GM23338 (cell line): ENCODE measurements at regions not wholly inside any gene's neighbourhood (a gene's known extent, or its start where the extent isn't known, plus 50 kb on each side); places are given as distances from the start of the nearest gene placed in this dataset.

Experiments
- ATAC-seq: fragments of 200-7000 bp; cut with Tn5 transposase; 3 replicates; pipeline ENCODE4 v1.9.1; 2020
- DNase-seq: peaks from one replicate; pipeline ENCODE4 v3.0.0-alpha.2; 2015; ENCODE audit warnings: low spot score
- H2AFZ ChIP-seq: fragments of 200-600 bp; sonication (generic); 2 replicates; pipeline ENCODE4 v1.8.0; 2016; ENCODE audit warnings: antibody characterized with exemption, mild to moderate bottlenecking, moderate library complexity
- H3F3A ChIP-seq: fragments of 200-600 bp; sonication (generic); replicated peaks from 2 replicates; pipeline ENCODE4 v1.8.0; 2017; ENCODE audit warnings: antibody characterized with exemption, mixed run types, low read depth
- H3K27ac ChIP-seq: fragments of 200-600 bp; sonication (generic); 2 replicates; pipeline ENCODE4 v1.6.1; 2016; ENCODE audit warnings: low read depth
- H3K27me3 ChIP-seq: fragments of 200-600 bp; sonication (generic); 2 replicates; pipeline ENCODE4 v1.8.0; 2016; ENCODE audit warnings: mild to moderate bottlenecking, mixed run types, moderate library complexity; ENCODE audit not compliant: insufficient read depth
- H3K36me3 ChIP-seq: fragments of 200-600 bp; sonication (generic); 2 replicates; pipeline ENCODE4 v1.8.0; 2016; ENCODE audit warnings: mild to moderate bottlenecking; ENCODE audit not compliant: insufficient read depth
- H3K4me1 ChIP-seq: fragments of 200-600 bp; sonication (generic); 2 replicates; pipeline ENCODE4 v1.8.0; 2016; ENCODE audit warnings: mild to moderate bottlenecking, moderate library complexity; ENCODE audit not compliant: insufficient read depth
- H3K4me2 ChIP-seq: fragments of 200-600 bp; sonication (generic); 2 replicates; pipeline ENCODE4 v1.7.1; 2017; ENCODE audit warnings: mixed run types
- H3K4me3 ChIP-seq: fragments of 200-600 bp; sonication (generic); 2 replicates; pipeline ENCODE4 v1.6.1; 2016; ENCODE audit warnings: mixed run types
- H3K79me2 ChIP-seq: fragments of 200-600 bp; sonication (generic); replicated peaks from 2 replicates; pipeline ENCODE4 v1.8.0; 2017; ENCODE audit warnings: mild to moderate bottlenecking; ENCODE audit not compliant: insufficient read depth
- H3K9me2 ChIP-seq: fragments of 200-600 bp; sonication (generic); 2 replicates; pipeline ENCODE4 v1.8.0; 2017; ENCODE audit not compliant: insufficient read depth
- H4K20me1 ChIP-seq: fragments of 200-600 bp; sonication (generic); replicated peaks from 2 replicates; pipeline ENCODE4 v1.8.0; 2017; ENCODE audit warnings: mild to moderate bottlenecking; ENCODE audit not compliant: insufficient read depth
- H3K27ac Mint-ChIP-seq: 2 replicates; pipeline ENCODE4 v1.8.0; 2020; ENCODE audit warnings: inconsistent platforms, mild to moderate bottlenecking, moderate library complexity, mixed read lengths
- H3K27me3 Mint-ChIP-seq: 3 replicates; pipeline ENCODE4 v1.8.0; 2022; ENCODE audit warnings: low read depth, mild to moderate bottlenecking, moderate library complexity, mixed read lengths, inconsistent platforms; ENCODE audit not compliant: insufficient read depth, poor library complexity
- H3K36me3 Mint-ChIP-seq: 3 replicates; pipeline ENCODE4 v1.8.0; 2021; ENCODE audit warnings: low read depth, mild to moderate bottlenecking, inconsistent platforms, moderate library complexity, mixed read lengths
- H3K4me1 Mint-ChIP-seq: 3 replicates; pipeline ENCODE4 v1.8.0; 2020; ENCODE audit warnings: mild to moderate bottlenecking, inconsistent platforms, mixed read lengths
- H3K4me3 Mint-ChIP-seq: 3 replicates; pipeline ENCODE4 v1.8.0; 2021; ENCODE audit warnings: moderate library complexity, mild to moderate bottlenecking, inconsistent platforms, mixed read lengths
- H3K9me3 Mint-ChIP-seq: 3 replicates; pipeline ENCODE4 v1.8.0; 2020; ENCODE audit warnings: moderate library complexity, mild to moderate bottlenecking, inconsistent platforms, mixed read lengths
- CREB1 ChIP-seq: fragments of 250-450 bp; sonication (Bioruptor Pico); IDR thresholded peaks from 2 replicates; pipeline ENCODE4 v1.5.0; 2020; ENCODE audit warnings: low read depth, mild to moderate bottlenecking, moderate library complexity
- EZH2 ChIP-seq: fragments of 200-600 bp; sonication (generic); IDR thresholded peaks from one replicate; pipeline ENCODE4 v1.8.0; 2017; ENCODE audit warnings: antibody characterized with exemption, mild to moderate bottlenecking, low read depth; ENCODE audit not compliant: unreplicated experiment
- EZH2phosphoT487 ChIP-seq: fragments of 200-600 bp; sonication (generic); IDR thresholded peaks from one replicate; pipeline ENCODE4 v1.8.1; 2018; ENCODE audit warnings: antibody characterized with exemption; ENCODE audit not compliant: unreplicated experiment
- JUNB ChIP-seq: IDR thresholded peaks from one replicate; pipeline ENCODE4 v1.6.1; 2016; ENCODE audit warnings: antibody characterized with exemption; ENCODE audit not compliant: unreplicated experiment
- NANOG ChIP-seq: IDR thresholded peaks from 2 replicates; pipeline ENCODE4 v1.6.1; 2016; ENCODE audit warnings: antibody characterized with exemption, borderline replicate concordance
- POLR2AphosphoS5 ChIP-seq: IDR thresholded peaks from 2 replicates; pipeline ENCODE4 v1.6.1; 2016; ENCODE audit warnings: antibody characterized with exemption, low read depth
- STAT1 ChIP-seq: IDR thresholded peaks from one replicate; pipeline ENCODE4 v1.6.1; 2016; ENCODE audit warnings: antibody characterized with exemption; ENCODE audit not compliant: unreplicated experiment
- ZNF114 ChIP-seq: fragments of 250-450 bp; sonication (Bioruptor Pico); IDR thresholded peaks from 2 replicates; pipeline ENCODE4 v1.5.0; 2020; ENCODE audit warnings: mild to moderate bottlenecking, moderate library complexity
- TF ChIP-seq, protein P1 (sequence below): IDR thresholded peaks from 2 replicates; pipeline ENCODE4 v1.6.1; 2016; ENCODE audit warnings: antibody characterized with exemption
- TF ChIP-seq, protein P2 (sequence below): IDR thresholded peaks from one replicate; pipeline ENCODE4 v1.6.1; 2018; ENCODE audit warnings: antibody characterized with exemption; ENCODE audit not compliant: unreplicated experiment
- TF ChIP-seq, protein P3 (sequence below): fragments of 250-450 bp; sonication (Bioruptor Pico); IDR thresholded peaks from 2 replicates; pipeline ENCODE4 v1.5.0; 2020; ENCODE audit warnings: mild to moderate bottlenecking, moderate library complexity

DNA sequence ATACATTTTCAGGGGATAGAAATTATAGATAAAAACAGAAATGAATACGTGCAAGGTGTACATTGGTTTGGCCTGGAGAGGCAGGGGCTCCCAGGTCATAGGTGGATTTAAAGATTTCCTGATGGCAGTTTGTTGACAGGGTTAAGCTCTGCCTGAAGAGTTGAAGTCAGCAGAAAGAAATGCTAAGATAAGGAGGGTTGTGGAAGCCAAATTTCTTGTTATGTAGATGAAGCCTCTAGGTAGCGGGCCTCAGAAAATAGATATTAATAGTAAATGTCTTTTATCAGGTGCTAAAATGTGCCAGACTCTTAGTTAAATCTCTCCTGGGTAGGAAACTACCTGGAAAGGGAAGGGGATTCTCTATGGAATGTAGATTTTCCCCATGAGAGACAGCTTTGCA, 188.8 kb downstream of the CDH26 start:
- H3K27ac Mint-ChIP-seq = no peak overlapping the region
- H2AFZ ChIP-seq = no peak overlapping the region
- no peak for ATAC-seq

DNA sequence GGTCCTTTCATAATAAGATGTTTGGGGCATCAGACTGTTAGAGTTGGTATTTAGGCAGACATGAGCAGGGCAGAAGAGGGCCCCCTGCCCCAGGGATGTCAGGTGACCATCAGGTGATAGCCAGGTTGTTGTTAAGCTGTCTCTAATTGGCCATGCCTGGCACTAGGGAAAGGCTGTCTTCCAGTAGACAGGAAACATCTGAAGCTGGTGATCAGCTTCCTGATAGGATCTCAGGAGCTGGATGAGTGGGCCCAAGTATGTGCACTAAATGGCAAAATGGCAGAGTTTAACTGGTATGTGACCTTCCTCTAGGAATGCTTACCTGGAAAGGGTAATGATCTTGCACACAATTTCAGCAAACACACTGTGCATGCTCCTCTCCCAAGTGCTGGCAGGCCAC, 190.7 kb downstream of the CDH26 start:
- H3K27ac ChIP-seq = no peak overlapping the region
- H3K4me3 ChIP-seq = no peak overlapping the region
- H3K9me2 ChIP-seq = no peaks in the 10 kb centered on the region
- no peaks in the 10 kb centered on the region for H3K36me3 ChIP-seq
- H3K79me2 ChIP-seq = no peaks in the 10 kb centered on the region
- H3K27me3 ChIP-seq = no peaks in the 10 kb centered on the region
- no peak overlapping the region for H3K4me2 ChIP-seq
- H3K9me3 Mint-ChIP-seq = no peaks in the 10 kb centered on the region
- peaks cover 9% of the 10 kb centered on the region for H3K27me3 Mint-ChIP-seq
- no peak for DNase-seq
- no peak for ATAC-seq
- no peaks in the 10 kb centered on the region for H3F3A ChIP-seq
- no peaks in the 10 kb centered on the region; the same call in 1 of the 2 replicates for H3K4me1 ChIP-seq
- no peak overlapping the region for H2AFZ ChIP-seq
- no peak overlapping the region for H3K27ac Mint-ChIP-seq
- peaks cover 16% of the 10 kb centered on the region; the same call in 2 of the 3 replicates for H3K4me1 Mint-ChIP-seq
- no peaks in the 10 kb centered on the region for H4K20me1 ChIP-seq
- no peaks in the 10 kb centered on the region for H3K36me3 Mint-ChIP-seq
- no peak overlapping the region for H3K4me3 Mint-ChIP-seq
- TF ChIP-seq NANOG = no peak
- TF ChIP-seq, protein P1, sequence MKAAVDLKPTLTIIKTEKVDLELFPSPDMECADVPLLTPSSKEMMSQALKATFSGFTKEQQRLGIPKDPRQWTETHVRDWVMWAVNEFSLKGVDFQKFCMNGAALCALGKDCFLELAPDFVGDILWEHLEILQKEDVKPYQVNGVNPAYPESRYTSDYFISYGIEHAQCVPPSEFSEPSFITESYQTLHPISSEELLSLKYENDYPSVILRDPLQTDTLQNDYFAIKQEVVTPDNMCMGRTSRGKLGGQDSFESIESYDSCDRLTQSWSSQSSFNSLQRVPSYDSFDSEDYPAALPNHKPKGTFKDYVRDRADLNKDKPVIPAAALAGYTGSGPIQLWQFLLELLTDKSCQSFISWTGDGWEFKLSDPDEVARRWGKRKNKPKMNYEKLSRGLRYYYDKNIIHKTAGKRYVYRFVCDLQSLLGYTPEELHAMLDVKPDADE = no peak
- no peak for TF ChIP-seq JUNB
- TF ChIP-seq ZNF114 = no peak
- TF ChIP-seq, protein P2, sequence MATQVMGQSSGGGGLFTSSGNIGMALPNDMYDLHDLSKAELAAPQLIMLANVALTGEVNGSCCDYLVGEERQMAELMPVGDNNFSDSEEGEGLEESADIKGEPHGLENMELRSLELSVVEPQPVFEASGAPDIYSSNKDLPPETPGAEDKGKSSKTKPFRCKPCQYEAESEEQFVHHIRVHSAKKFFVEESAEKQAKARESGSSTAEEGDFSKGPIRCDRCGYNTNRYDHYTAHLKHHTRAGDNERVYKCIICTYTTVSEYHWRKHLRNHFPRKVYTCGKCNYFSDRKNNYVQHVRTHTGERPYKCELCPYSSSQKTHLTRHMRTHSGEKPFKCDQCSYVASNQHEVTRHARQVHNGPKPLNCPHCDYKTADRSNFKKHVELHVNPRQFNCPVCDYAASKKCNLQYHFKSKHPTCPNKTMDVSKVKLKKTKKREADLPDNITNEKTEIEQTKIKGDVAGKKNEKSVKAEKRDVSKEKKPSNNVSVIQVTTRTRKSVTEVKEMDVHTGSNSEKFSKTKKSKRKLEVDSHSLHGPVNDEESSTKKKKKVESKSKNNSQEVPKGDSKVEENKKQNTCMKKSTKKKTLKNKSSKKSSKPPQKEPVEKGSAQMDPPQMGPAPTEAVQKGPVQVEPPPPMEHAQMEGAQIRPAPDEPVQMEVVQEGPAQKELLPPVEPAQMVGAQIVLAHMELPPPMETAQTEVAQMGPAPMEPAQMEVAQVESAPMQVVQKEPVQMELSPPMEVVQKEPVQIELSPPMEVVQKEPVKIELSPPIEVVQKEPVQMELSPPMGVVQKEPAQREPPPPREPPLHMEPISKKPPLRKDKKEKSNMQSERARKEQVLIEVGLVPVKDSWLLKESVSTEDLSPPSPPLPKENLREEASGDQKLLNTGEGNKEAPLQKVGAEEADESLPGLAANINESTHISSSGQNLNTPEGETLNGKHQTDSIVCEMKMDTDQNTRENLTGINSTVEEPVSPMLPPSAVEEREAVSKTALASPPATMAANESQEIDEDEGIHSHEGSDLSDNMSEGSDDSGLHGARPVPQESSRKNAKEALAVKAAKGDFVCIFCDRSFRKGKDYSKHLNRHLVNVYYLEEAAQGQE = no peak
- no peak for TF ChIP-seq EZH2phosphoT487
- TF ChIP-seq, protein P3, sequence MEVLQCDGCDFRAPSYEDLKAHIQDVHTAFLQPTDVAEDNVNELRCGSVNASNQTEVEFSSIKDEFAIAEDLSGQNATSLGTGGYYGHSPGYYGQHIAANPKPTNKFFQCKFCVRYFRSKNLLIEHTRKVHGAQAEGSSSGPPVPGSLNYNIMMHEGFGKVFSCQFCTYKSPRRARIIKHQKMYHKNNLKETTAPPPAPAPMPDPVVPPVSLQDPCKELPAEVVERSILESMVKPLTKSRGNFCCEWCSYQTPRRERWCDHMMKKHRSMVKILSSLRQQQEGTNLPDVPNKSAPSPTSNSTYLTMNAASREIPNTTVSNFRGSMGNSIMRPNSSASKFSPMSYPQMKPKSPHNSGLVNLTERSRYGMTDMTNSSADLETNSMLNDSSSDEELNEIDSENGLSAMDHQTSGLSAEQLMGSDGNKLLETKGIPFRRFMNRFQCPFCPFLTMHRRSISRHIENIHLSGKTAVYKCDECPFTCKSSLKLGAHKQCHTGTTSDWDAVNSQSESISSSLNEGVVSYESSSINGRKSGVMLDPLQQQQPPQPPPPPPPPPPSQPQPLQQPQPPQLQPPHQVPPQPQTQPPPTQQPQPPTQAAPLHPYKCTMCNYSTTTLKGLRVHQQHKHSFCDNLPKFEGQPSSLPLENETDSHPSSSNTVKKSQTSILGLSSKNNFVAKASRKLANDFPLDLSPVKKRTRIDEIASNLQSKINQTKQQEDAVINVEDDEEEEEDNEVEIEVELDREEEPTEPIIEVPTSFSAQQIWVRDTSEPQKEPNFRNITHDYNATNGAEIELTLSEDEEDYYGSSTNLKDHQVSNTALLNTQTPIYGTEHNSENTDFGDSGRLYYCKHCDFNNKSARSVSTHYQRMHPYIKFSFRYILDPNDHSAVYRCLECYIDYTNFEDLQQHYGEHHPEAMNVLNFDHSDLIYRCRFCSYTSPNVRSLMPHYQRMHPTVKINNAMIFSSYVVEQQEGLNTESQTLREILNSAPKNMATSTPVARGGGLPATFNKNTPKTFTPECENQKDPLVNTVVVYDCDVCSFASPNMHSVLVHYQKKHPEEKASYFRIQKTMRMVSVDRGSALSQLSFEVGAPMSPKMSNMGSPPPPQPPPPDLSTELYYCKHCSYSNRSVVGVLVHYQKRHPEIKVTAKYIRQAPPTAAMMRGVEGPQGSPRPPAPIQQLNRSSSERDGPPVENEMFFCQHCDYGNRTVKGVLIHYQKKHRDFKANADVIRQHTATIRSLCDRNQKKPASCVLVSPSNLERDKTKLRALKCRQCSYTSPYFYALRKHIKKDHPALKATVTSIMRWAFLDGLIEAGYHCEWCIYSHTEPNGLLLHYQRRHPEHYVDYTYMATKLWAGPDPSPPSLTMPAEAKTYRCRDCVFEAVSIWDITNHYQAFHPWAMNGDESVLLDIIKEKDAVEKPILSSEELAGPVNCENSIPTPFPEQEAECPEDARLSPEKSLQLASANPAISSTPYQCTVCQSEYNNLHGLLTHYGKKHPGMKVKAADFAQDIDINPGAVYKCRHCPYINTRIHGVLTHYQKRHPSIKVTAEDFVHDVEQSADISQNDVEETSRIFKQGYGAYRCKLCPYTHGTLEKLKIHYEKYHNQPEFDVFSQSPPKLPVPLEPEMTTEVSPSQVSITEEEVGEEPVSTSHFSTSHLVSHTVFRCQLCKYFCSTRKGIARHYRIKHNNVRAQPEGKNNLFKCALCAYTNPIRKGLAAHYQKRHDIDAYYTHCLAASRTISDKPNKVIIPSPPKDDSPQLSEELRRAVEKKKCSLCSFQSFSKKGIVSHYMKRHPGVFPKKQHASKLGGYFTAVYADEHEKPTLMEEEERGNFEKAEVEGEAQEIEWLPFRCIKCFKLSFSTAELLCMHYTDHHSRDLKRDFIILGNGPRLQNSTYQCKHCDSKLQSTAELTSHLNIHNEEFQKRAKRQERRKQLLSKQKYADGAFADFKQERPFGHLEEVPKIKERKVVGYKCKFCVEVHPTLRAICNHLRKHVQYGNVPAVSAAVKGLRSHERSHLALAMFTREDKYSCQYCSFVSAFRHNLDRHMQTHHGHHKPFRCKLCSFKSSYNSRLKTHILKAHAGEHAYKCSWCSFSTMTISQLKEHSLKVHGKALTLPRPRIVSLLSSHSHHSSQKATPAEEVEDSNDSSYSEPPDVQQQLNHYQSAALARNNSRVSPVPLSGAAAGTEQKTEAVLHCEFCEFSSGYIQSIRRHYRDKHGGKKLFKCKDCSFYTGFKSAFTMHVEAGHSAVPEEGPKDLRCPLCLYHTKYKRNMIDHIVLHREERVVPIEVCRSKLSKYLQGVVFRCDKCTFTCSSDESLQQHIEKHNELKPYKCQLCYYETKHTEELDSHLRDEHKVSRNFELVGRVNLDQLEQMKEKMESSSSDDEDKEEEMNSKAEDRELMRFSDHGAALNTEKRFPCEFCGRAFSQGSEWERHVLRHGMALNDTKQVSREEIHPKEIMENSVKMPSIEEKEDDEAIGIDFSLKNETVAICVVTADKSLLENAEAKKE = no peak
- TF ChIP-seq POLR2AphosphoS5 = no peak
- TF ChIP-seq CREB1 (CRISPR knock-in tag) = no peak
- TF ChIP-seq EZH2 = no peak
- no peak for TF ChIP-seq STAT1

More for the DNA sequence above, 188.8 kb downstream of the CDH26 start:
- Histone ChIP-seq H3F3A (no peaks in the 10 kb centered on the region), H3K27me3 (no peaks in the 10 kb centered on the region), H3K79me2 (no peaks in the 10 kb centered on the region), H4K20me1 (no peaks in the 10 kb centered on the region), H3K4me2 (no peak overlapping the region), H3K27ac (no peak overlapping the region), H3K4me1 (no peaks in the 10 kb centered on the region; the same call in 1 of the 2 replicates), H3K36me3 (no peaks in the 10 kb centered on the region), H3K9me2 (no peaks in the 10 kb centered on the region), H3K4me3 (no peak overlapping the region)
- Mint-ChIP-seq H3K4me3 (no peak overlapping the region), H3K4me1 (peaks cover 16% of the 10 kb centered on the region; the same call in 2 of the 3 replicates), H3K36me3 (no peaks in the 10 kb centered on the region), H3K9me3 (no peaks in the 10 kb centered on the region), H3K27me3 (peaks cover 9% of the 10 kb centered on the region)
- DNase-seq = no peak
- TF ChIP-seq EZH2phosphoT487 = no peak
